Spleen (tissue), 7 donors: ENCODE measurements at regions not wholly inside any gene's neighbourhood (a gene's known extent, or its start where the extent isn't known, plus 50 kb on each side); places are given as distances from the start of the nearest gene placed in this dataset.

Experiments used
- POLR2A ChIP-seq, 3 donors: fragments of 450-650 bp; IDR thresholded peaks; one replicate each; pipeline ENCODE4 v1.5.1; 2017; ENCODE audit warnings: antibody characterized with exemption in 3 of 3, mild to moderate bottlenecking in 1 of 3
- POLR2AphosphoS5 ChIP-seq, 3 donors: sonication (generic); formaldehyde crosslinking; IDR thresholded peaks; one replicate each; pipeline ENCODE4 v1.5.1; 2017; ENCODE audit warnings: antibody characterized with exemption in 3 of 3
- TF ChIP-seq, protein P1 (sequence below), 11 experiments: fragments of 200-600 bp in 7 of 11; fragments of 450-650 bp in 4 of 11; sonication (generic) in 4 of 11; IDR thresholded peaks in 8 of 11; conservative IDR thresholded peaks in 3 of 11; 1 replicate in 7 of 11; 2 replicates in 4 of 11; pipeline versions ENCODE4 v1.4.0 to v1.8.0; 2016 to 2021; ENCODE audit warnings: antibody characterized with exemption in 11 of 11, inconsistent platforms in 4 of 11, mild to moderate bottlenecking in 1 of 11
- donor health status: DM: no; HTN: no; CAD: no; lungs with moderate emphysema.
- donor health status: DM: no; HTN: no; CAD: no.
- donor health status: DM: no; HTN: no; CAD: no.

DNA sequence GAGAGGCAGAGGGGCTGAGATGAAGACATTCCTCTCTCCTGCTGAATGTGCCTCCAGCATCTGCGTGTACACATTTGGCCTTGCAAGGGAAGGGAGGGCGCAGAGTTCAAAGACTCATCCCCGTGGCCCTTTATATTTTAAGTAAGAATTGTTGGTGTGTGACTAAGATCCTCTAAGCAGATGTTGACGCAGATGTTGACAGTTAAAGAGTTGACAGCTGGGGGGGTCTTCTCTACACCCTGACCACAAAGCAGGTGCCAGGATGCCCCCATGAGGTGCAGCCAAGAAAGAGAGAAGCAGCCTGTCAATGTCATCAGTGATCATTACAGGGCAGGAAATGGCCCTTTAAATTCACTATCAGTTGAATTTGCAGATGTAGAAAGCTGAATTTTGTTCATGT, 262.9 kb downstream of the IRX1 start:
- TF ChIP-seq, protein P1, sequence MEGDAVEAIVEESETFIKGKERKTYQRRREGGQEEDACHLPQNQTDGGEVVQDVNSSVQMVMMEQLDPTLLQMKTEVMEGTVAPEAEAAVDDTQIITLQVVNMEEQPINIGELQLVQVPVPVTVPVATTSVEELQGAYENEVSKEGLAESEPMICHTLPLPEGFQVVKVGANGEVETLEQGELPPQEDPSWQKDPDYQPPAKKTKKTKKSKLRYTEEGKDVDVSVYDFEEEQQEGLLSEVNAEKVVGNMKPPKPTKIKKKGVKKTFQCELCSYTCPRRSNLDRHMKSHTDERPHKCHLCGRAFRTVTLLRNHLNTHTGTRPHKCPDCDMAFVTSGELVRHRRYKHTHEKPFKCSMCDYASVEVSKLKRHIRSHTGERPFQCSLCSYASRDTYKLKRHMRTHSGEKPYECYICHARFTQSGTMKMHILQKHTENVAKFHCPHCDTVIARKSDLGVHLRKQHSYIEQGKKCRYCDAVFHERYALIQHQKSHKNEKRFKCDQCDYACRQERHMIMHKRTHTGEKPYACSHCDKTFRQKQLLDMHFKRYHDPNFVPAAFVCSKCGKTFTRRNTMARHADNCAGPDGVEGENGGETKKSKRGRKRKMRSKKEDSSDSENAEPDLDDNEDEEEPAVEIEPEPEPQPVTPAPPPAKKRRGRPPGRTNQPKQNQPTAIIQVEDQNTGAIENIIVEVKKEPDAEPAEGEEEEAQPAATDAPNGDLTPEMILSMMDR (IDR thresholded peaks at IDR 0.05 in 8 of 11, conservative IDR thresholded peaks at IDR 0.05 in 3 of 11), result no peak
- TF ChIP-seq POLR2AphosphoS5 (IDR thresholded peaks at IDR 0.05) (no peak), POLR2A (IDR thresholded peaks at IDR 0.05) (no peak)
